ENCODE measurements at regions not wholly inside any gene's neighbourhood (a gene's known extent, or its start where the extent isn't known, plus 50 kb on each side); places are given as distances from the start of the nearest gene placed in this dataset.

- no peak for DNase-seq (ENCODE audit: low read depth in 2 of 2)
These were observed 322.3 kb downstream of the GBE1 start for GRCh38 chr3:81439108-81439507.

- DNase-seq (ENCODE audit: low read depth in 2 of 2): no peak
These were observed 323.8 kb downstream of the GBE1 start for GRCh38 chr3:81437683-81438082.

- DNase-seq (ENCODE audit: low read depth in 2 of 2): no peak
These were observed 325.3 kb downstream of the GBE1 start for GRCh38 chr3:81436182-81436581.

- no peak for DNase-seq (ENCODE audit: low read depth in 2 of 2)
These were observed 326.4 kb downstream of the GBE1 start for GRCh38 chr3:81435050-81435449.

GRCh38 chr3:81434161-81434560 is 327.3 kb downstream of the GBE1 start:
- peak in 1 of 2 donors; percentile 52 for DNase-seq (ENCODE audit: low read depth in 2 of 2)

- DNase-seq (ENCODE audit: low read depth in 2 of 2): no peak
These were observed 327.8 kb downstream of the GBE1 start for GRCh38 chr3:81433675-81434074.

GRCh38 chr3:81432456-81432855 is 329.0 kb downstream of the GBE1 start:
- no peak for DNase-seq (ENCODE audit: low read depth in 2 of 2)

- DNase-seq (ENCODE audit: low read depth in 2 of 2): no peak
These were observed 334.4 kb downstream of the GBE1 start for GRCh38 chr3:81426826-81427577.

GRCh38 chr3:81425198-81425868 is 336.1 kb downstream of the GBE1 start:
- DNase-seq (ENCODE audit: low read depth in 2 of 2): peak in 1 of 2 donors; percentile 88

- DNase-seq (ENCODE audit: low read depth in 2 of 2): peak in 1 of 2 donors; percentile 43
These were observed 342.2 kb downstream of the GBE1 start for GRCh38 chr3:81419228-81419627.

GRCh38 chr3:81416812-81417211 is 344.6 kb downstream of the GBE1 start:
- no peak for DNase-seq (ENCODE audit: low read depth in 2 of 2)

GRCh38 chr3:81406318-81406717 is 355.1 kb downstream of the GBE1 start:
- no peak for DNase-seq (ENCODE audit: low read depth in 2 of 2)

- DNase-seq (ENCODE audit: low read depth in 2 of 2): peak in 1 of 2 donors; percentile 4
These were observed 365.5 kb downstream of the GBE1 start for GRCh38 chr3:81395739-81396513.

GRCh38 chr3:81394651-81395524 is 366.6 kb downstream of the GBE1 start:
- DNase-seq (ENCODE audit: low read depth in 2 of 2): no peak

- DNase-seq (ENCODE audit: low read depth in 2 of 2): no peak
These were observed 368.2 kb downstream of the GBE1 start for GRCh38 chr3:81393251-81393650.

GRCh38 chr3:81390796-81391195 is 370.6 kb downstream of the GBE1 start:
- DNase-seq (ENCODE audit: low read depth in 2 of 2): no peak

GRCh38 chr3:81388191-81388590 is 373.3 kb downstream of the GBE1 start:
- no peak for DNase-seq (ENCODE audit: low read depth in 2 of 2)

- no peak for DNase-seq (ENCODE audit: low read depth in 2 of 2)
These were observed 379.0 kb downstream of the GBE1 start for GRCh38 chr3:81382470-81382869.

- DNase-seq (ENCODE audit: low read depth in 2 of 2): no peak
These were observed 381.2 kb downstream of the GBE1 start for GRCh38 chr3:81380234-81380633.

- DNase-seq (ENCODE audit: low read depth in 2 of 2): no peak
These were observed 382.7 kb downstream of the GBE1 start for GRCh38 chr3:81378552-81379293.

GRCh38 chr3:81375921-81376320 is 385.5 kb downstream of the GBE1 start:
- DNase-seq (ENCODE audit: low read depth in 2 of 2): peak in 1 of 2 donors; percentile 16
